HEK293 (cell line): ENCODE measurements at regions not wholly inside any gene's neighbourhood (a gene's known extent, or its start where the extent isn't known, plus 50 kb on each side); places are given as distances from the start of the nearest gene placed in this dataset.

Experiments used
- HOXA7 ChIP-seq: sonication (generic); formaldehyde crosslinking; IDR thresholded peaks from 2 replicates; pipeline ENCODE4 v1.8.1; 2022; ENCODE audit warnings: missing genetic modification reagents, borderline replicate concordance
- ZNF623 ChIP-seq: fragments of 450-650 bp; formaldehyde crosslinking; IDR thresholded peaks from 2 replicates; pipeline ENCODE4 v1.5.1; 2016; ENCODE audit warnings: missing biosample characterization, missing genetic modification characterization
- ZNF785 ChIP-seq: fragments of 450-650 bp; formaldehyde crosslinking; IDR thresholded peaks from 2 replicates; pipeline ENCODE4 v1.5.1; 2016; ENCODE audit warnings: missing biosample characterization, missing genetic modification characterization
- TF ChIP-seq, protein P1 (sequence below): fragments of 450-650 bp; formaldehyde crosslinking; IDR thresholded peaks from 2 replicates; pipeline ENCODE4 v1.5.1; 2016; ENCODE audit warnings: missing biosample characterization, missing genetic modification characterization
- TF ChIP-seq, protein P2 (sequence below): fragments of 450-650 bp; formaldehyde crosslinking; IDR thresholded peaks from 2 replicates; pipeline ENCODE4 v1.5.1; 2016; ENCODE audit warnings: missing biosample characterization, missing genetic modification characterization

DNA sequence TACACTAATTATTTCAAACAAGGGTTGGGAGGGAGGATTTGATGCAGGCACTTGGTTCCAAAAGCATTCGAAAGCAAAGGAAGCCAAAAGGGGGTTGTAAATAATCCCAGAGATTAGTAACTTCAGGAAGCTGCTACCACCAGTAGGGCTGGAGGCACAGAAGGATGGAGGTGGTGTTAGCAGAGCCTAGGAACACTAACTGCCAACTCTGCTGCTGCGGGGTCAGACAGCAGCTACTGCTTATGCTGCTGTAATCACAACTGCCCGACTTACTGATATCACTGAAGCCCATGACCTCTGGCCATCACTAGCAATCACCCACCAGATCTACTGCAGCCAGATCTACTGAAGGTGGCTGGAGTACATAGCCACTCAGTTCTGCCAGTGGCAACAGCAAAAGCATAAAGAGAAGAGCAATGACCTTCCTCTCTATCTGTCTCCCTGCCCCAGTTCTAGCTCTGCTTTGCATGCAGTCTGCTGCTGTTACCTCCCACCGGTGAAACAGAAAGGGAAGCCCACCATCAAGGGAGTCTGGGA, 408.5 kb downstream of the PLPP3 start:
- no peak for TF ChIP-seq ZNF623 (tag by site-specific recombination)
- TF ChIP-seq HOXA7 (CRISPR knock-in tag): no peak
- TF ChIP-seq, protein P1, sequence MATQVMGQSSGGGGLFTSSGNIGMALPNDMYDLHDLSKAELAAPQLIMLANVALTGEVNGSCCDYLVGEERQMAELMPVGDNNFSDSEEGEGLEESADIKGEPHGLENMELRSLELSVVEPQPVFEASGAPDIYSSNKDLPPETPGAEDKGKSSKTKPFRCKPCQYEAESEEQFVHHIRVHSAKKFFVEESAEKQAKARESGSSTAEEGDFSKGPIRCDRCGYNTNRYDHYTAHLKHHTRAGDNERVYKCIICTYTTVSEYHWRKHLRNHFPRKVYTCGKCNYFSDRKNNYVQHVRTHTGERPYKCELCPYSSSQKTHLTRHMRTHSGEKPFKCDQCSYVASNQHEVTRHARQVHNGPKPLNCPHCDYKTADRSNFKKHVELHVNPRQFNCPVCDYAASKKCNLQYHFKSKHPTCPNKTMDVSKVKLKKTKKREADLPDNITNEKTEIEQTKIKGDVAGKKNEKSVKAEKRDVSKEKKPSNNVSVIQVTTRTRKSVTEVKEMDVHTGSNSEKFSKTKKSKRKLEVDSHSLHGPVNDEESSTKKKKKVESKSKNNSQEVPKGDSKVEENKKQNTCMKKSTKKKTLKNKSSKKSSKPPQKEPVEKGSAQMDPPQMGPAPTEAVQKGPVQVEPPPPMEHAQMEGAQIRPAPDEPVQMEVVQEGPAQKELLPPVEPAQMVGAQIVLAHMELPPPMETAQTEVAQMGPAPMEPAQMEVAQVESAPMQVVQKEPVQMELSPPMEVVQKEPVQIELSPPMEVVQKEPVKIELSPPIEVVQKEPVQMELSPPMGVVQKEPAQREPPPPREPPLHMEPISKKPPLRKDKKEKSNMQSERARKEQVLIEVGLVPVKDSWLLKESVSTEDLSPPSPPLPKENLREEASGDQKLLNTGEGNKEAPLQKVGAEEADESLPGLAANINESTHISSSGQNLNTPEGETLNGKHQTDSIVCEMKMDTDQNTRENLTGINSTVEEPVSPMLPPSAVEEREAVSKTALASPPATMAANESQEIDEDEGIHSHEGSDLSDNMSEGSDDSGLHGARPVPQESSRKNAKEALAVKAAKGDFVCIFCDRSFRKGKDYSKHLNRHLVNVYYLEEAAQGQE (tag by site-specific recombination): no peak
- TF ChIP-seq, protein P2, sequence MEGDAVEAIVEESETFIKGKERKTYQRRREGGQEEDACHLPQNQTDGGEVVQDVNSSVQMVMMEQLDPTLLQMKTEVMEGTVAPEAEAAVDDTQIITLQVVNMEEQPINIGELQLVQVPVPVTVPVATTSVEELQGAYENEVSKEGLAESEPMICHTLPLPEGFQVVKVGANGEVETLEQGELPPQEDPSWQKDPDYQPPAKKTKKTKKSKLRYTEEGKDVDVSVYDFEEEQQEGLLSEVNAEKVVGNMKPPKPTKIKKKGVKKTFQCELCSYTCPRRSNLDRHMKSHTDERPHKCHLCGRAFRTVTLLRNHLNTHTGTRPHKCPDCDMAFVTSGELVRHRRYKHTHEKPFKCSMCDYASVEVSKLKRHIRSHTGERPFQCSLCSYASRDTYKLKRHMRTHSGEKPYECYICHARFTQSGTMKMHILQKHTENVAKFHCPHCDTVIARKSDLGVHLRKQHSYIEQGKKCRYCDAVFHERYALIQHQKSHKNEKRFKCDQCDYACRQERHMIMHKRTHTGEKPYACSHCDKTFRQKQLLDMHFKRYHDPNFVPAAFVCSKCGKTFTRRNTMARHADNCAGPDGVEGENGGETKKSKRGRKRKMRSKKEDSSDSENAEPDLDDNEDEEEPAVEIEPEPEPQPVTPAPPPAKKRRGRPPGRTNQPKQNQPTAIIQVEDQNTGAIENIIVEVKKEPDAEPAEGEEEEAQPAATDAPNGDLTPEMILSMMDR (tag by site-specific recombination): no peak
- TF ChIP-seq ZNF785 (tag by site-specific recombination): no peak
